Midbrain (tissue), 1 donor: ENCODE measurements at regions not wholly inside any gene's neighbourhood (a gene's known extent, or its start where the extent isn't known, plus 50 kb on each side); places are given as distances from the start of the nearest gene placed in this dataset.

Experiments used
- DNase-seq: peaks from one replicate; lab custom pipeline; 2025; lab: John Stamatoyannopoulos, UW

DNA sequence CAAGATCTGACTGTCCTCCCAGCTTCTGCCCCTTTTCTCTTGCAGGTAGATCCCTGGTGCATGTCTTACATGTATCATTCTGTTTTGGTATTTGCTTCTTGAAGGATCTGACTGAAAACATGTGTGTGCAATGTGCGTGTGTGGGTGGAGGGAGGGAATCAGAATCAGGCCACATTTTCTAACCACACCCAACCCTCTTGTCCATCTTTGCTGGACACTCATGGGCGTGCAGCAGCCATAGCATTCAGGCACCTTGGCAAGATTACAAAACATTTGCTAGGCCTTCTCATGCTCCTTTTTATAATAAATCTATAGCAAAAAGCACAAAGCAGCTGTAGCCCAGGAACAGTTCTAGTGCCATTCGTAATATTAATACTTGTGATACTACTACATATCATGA is 233.6 kb upstream of the E2F7 start:
- no peak for DNase-seq

DNA sequence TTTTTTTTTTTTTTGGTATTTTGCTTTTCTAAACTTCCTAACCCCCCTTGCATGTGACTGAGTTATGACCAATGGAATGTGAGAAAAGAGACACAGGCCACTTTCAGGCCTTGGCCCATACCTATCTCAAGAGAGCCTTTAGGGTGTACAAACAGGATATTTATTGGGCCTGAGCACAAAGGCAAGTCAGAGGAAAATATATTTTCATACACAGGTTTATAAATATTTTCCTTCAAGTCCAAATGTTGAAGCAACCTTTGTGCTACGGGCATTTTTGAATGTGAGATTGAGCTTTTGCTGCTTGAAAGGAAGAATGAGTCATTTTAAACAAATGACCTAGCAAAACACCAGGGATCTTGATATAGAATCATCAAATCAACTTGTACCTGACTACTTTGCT is 228.6 kb upstream of the E2F7 start:
- no peak for DNase-seq

- DNase-seq: no peak
Measured at GRCh38 chr12:77274926-77275325, 209.6 kb upstream of the E2F7 start.

- DNase-seq: no peak
Measured at GRCh38 chr12:77273898-77274297, 208.5 kb upstream of the E2F7 start.

- DNase-seq: no peak
Measured at GRCh38 chr12:77256956-77257355, 191.6 kb upstream of the E2F7 start.

GRCh38 chr12:77253321-77253720 is 188.0 kb upstream of the E2F7 start:
- no peak for DNase-seq

DNA sequence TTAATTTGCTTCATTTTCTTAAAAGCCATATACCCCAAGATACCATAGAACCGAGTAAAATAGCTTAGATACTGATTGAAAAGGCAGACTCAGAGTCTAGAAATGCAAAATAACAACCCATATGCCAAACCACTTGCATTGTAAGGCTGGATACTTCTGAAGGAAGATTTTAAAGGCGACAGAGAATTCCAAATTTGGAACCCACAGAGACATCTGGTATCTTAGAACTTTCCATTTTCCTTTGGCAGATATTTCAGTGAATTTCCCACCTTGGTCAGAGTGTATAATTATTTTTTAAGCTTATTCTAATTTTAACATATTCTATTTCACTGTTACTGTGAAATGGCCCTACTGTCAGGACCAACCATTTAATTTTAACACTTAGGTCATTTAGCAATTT is 186.4 kb upstream of the E2F7 start:
- no peak for DNase-seq

- no peak for DNase-seq
Measured at GRCh38 chr12:77249892-77250291, 184.5 kb upstream of the E2F7 start.

DNA sequence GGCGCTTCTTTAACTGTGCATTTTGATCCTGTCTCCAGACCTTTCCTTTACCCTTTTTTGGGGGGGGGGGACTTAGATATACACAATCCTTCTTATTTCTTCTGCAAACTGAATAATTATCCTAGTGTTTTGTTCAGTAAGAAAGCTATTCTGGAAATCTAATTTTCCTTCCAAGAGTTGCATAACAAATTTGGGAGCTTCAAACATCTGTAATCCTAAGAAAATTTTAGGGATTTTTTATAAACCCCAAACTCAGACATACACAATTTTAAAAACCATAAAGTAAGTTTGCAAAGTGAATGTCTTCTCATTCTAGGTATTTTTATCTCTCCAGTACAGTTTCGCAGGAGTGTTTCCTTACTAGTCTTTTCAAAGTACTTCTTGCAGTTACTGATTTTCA is 182.7 kb upstream of the E2F7 start:
- DNase-seq: no peak

DNA sequence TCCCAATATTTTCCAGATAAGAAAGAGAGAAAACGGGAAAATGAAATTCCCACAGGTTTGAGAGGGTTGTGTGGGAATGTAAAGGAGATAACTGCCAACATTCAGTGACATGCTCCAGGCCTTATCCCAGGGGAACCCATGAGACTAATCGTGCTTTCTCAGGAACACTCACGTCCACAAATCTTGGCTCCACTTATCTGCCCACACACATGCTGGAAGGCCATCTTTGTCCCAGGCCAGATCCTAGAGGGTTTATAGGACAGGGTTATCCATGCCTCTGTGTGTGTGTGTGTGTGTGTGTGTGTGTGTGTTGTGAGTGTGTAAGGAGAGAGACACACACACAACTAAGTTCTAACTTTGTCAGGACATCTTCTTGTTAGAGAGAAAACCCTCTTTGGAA is 182.2 kb upstream of the E2F7 start:
- no peak for DNase-seq

DNA sequence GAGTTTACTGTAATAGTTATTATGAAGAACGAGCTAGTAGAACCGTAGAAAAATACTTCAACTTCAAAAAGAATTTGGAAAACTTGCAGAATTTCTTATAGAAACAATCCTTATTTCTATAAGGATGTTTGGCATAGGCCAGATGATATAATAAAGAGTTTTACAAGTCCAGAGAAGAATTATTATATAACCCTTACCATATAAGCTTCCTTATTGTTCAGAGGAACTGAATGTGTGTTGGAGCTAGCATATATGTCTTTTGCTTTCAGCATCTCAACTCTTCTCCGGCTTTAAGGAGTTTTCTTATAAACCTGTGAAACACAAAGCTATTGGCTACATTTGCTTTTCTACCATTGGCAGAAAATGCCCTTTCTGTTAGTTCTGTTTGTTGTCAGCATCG is 178.0 kb upstream of the E2F7 start:
- DNase-seq: no peak

DNA sequence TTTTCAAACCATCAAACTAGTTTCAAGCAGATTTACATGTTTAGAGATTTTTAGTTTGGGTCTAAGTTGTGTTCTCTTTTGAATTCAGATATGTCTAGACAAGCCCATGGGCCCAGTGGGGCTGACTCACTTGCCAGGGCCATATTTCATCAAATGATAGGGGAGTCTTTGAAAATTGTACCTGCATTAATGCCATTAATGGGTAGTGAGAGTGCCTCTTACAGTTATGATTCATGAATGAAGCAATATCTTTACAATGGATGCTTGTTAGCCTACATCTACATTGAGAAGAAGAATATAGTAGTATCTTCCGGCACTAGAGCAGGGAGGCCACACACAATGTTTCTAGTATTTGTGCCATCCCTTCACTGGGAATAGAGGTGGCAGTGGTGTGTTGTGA is 174.2 kb upstream of the E2F7 start:
- no peak for DNase-seq

DNA sequence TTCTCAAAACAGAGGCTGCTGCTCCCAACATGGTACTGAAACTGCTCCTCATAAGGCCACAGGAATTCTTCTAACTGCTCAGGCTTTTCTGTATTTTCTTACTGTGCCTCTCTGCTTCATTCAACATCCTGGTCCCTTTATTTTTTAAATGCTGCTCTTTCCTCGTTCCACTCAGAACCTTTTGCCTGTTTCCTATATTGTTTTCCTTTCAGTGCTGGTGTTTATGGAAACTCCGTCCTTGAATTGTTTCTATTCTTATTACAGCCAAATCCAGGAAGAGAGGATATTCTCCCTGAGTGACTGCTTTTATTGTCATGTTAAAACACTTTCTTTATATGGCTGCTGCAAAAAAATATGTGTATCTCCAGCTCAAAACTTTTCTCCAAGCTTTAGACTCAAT is 173.0 kb upstream of the E2F7 start:
- DNase-seq: no peak

DNA sequence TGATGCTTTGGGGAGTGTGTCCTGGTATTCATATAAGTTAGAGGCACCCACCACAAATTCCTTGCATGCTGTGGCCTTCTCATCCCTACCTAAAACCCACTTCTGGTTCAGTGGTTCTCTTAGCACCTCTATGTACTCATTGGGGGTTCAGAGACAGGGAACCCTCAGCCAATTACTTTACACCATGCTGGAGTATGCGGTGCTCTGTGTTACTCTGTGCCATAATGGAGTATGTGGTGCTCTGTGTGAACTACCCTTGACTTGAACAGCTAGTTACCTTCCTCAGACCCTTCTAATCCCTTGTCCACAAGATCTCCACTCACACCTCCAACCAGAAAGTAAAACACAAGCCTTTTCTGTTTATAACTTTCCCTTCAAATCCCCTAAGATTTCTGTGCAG is 172.5 kb upstream of the E2F7 start:
- no peak for DNase-seq

DNA sequence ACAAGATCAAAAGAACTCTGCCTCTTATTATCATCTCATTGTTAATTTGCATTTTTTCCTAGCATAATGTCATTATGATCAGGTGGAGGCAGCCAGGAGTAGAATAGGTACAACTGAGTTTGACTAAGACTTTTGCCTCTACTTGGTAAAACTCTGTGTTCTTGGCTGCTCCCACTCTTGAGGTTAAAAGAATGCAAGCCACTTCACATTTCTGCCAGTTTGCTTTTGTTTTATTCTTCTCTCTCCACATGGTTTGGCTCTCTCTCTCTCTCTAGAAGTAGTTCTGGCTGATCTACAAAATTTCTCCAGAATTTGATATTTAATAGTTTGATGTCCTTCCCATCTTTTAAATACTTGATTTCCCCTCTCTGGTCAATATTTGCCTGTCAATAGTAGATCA is 170.7 kb upstream of the E2F7 start:
- peak; percentile 2 for DNase-seq

DNA sequence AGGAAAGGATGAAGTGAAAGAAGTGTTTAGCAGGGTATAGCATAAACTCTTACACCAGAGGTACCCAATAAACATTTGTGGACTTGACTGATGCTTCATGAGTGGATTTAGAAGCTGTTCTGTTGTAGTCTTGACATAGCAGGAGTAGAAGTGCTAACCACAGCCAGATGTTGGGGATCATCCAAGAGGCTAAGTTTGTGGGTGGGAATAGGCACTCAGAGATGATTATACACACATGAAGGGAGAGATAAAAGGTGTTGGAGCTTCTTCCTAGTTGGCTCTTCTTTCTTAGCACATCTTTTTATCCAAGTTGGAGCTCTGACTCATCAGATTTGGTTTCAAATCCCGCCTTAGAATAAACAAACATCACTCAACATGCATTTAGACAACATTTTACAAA is 166.7 kb upstream of the E2F7 start:
- no peak for DNase-seq

GRCh38 chr12:77231501-77231918 is 166.1 kb upstream of the E2F7 start:
- DNase-seq: no peak

DNA sequence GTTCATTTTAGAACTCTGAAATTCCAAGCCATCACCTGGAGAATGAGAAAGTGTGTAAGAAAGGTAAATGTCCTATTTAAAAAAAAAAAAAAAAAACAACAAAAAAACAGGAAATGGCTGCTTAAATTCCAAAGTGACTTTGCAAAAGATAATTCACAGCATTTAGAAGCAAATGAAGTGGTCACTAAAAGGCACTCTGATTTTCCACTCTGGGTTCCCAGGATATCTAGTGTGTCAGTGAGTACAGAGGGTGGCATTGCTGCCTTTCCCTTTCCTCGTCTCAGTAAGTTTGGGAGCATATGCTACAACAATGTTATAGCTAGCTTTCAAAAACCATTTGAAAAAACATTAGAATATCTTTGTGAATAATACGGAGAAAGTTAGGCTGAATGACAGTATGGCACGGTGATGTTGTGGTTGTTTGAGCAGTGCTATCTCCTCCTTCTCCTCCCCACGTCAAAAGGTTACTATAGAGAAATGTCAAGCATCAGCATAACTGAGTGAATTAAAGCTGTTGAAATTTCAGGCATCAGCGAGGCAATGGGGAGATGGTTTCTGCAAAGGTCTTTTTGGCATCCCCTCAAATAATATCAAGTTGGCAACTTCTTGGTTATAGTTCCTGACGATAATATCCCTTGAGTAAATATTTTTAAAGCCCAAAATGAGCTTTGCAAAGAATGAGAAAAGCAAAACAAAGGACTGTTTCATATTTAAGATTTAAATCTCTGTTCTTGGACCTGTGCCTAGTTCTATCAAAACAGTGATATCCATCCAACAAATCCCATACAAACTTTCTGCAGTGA is 164.5 kb upstream of the E2F7 start:
- DNase-seq: no peak

- DNase-seq: no peak
Measured at GRCh38 chr12:77228376-77228775, 163.0 kb upstream of the E2F7 start.

GRCh38 chr12:77226368-77226767 is 161.0 kb upstream of the E2F7 start:
- DNase-seq: no peak

- DNase-seq: no peak
Measured at GRCh38 chr12:77225373-77225772, 160.0 kb upstream of the E2F7 start.

GRCh38 chr12:77224346-77224745 is 159.0 kb upstream of the E2F7 start:
- no peak for DNase-seq

GRCh38 chr12:77222336-77222735 is 157.0 kb upstream of the E2F7 start:
- no peak for DNase-seq

DNA sequence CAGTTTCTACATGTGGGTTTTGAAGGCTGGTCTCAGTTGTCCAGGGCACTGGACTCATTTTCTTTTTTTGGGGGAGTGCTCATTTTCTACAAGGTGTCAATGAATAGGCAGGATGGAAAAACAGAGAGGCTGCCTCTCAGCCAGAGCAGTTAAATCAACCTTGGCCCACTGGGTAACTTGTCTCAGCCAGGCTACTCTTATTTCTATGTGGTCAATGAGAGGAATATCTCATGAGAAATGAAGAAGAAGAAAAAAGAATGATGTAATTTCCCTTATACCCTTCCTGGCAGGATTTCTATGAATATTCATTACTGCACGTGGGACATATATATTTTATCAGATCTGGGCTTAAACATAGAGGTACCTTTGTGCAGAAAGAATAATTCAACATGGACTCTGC is 155.2 kb upstream of the E2F7 start:
- no peak for DNase-seq
